GM19328 (cell line): ENCODE measurements at regions not wholly inside any gene's neighbourhood (a gene's known extent, or its start where the extent isn't known, plus 50 kb on each side); places are given as distances from the start of the nearest gene placed in this dataset.
A peak's percentile ranks its signal among the peaks of the same experiment; 100 is the strongest.
"Not testable (repeated sequence)": the region's sequence is repeated elsewhere in the genome, so short reads cannot be mapped to it uniquely, and the experiment has no call there.

Source experiments
- ATAC-seq: cut with Tn5 transposase; IDR thresholded peaks from one replicate; pipeline ENCODE4 v1.9.1; 2021; ENCODE audit warnings: mild to moderate bottlenecking, moderate library complexity; ENCODE audit not compliant: unreplicated experiment

GRCh38 chr20:17837179-17837578 lies 131.4 kb downstream of the SNX5 start:
- ATAC-seq: no peak

- ATAC-seq: no peak
Observed at GRCh38 chr20:17836303-17836861, 132.2 kb downstream of the SNX5 start.

- no peak for ATAC-seq
Observed at GRCh38 chr20:17835934-17836300, 132.7 kb downstream of the SNX5 start.

DNA sequence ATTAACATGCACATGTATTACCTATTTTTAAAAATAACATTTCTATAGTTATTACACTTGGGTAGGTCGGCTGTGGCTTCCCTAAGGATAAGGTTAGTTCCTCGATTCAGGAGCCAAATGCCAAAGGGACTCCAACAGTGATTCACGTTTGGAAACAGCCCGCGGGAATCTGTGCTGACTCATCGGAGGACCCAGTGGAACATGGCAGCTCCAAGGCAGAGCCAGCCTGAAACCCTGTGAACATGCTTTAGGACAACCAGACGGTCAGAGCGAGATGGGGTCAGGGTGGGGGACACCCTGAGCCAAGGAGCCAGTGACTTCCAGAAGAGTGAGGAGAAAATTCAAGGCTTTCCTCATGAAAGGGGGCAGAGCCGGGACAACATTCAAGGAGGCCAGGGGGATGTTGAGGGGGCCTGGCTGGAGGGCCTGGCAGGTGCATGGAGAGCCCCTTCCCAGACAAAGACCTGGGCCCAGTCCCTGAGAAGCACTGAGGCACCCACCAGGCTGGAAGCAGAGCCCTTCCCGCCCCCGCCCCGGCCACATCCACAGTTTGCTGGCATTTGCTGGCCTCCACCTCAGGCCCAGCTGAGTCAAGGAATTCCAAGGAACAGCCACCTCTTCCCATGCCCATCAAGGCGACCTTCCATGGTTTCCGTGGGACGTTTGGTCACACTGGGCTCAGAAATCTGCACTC lies 133.2 kb downstream of the SNX5 start:
- no peak for ATAC-seq

DNA sequence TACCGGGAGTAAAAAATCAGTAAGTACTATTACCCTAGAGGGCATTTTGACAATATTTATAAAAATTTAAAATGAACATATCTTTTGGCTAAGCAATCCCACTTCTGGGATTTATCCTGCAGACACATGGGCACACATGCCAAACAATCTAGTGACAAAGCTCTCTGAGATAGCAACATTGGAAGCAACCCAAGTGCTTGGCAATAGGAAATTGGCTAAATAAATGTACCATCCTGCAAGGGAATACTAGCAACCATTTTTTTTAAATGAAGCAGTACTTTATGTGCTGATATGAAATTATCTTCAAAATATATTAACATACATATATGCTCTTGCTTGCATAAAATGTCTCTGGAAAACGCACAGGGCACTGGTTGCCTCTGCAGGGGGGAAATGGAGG lies 133.8 kb downstream of the SNX5 start:
- no peak for ATAC-seq

- no peak for ATAC-seq
Observed at GRCh38 chr20:17833036-17833674, 133.4 kb downstream of the BANF2 start.

DNA sequence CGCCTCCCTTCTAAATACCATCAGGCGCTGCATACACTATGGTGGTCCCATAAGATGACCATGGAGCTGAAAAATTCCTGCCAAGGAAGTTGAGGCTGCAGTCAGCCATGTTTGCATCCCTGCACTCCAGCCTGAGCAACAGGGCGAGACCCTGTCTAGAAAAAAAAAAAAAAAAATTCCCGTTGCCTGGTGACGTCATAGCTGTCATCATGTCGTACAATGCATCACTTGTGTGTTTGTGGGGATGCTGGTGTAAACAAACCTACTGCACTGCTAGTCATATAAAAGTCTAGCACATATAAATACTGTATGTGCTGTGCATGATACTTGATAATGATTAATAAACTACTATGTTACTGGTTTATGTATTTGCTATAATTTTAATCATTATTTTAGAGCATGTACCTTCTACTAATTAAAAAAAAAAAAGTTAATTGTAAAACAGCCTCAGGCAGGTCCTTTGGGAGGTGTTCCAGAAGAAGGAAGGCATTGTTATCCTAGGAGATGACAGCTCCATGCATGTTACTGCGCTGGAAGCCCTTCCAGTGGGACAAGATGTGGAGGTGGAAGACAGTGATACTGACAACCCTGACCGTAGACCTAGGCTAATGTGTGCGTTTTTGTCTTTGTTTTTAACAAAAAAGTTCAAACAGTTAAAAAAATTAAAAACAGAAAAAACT lies 132.6 kb downstream of the BANF2 start:
- no peak for ATAC-seq

DNA sequence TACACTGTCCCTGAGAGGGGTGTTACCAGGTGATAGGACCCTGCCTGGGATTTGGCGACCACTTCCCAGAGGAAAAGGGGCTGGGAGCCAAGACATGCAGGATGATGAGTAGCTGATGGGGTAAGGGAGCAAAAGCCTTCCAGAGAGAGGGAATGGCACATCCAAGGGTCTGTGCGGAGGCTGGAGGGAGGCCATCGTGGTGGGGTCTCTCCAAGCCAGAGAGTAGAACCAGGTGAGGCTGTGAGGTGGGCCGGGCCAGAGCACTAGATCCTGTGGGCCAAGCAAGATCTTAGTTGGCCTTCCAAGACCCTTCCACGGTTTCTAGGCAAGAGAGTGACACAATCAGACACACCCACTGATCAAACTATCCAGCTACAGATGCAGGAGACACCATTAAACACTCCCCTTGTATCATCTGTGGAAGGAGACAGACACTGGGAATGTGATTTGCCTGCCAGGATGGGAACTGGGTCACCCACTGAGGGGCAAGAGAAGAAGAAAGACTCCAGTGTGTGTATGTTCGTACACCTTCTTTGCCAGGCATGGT lies 128.9 kb downstream of the BANF2 start:
- no peak for ATAC-seq

DNA sequence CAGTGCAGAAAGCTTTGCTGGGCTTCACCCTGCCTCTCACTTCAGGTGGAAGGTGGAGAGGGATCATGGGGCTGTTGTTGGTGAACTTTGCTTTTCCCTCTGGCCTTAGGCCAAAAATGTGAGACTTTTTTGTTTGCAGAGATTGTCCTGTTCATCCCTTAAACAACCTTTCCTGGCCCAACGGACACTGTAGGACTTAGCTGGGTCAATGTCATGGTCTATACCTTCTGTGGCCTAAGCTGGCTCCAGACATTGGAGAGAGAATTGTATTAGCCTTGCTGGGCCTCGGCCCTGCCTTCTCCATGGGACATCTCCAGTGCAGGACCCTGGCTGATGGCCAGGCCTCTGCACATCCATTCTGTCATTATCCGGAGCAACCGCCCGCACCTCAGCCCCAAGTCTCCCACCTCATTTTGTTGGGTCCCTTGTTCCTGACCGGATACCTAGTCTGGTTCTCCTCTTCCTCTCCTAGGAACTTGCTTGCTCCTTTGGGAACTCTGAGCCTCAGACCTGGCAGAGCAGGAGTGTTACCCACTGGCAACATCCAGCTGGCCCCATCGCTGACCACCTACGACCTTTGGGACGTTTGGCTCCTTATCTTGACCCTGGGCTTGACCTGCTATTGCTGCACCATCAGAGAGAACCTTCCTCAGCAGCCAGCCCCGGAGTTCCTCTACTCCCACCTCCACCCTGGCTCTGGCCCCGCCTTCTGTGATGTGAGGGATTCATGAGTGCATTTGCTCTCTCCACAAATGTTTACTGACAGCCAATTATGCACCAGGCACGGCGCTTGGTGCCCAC lies 128.2 kb downstream of the BANF2 start:
- ATAC-seq: no peak

DNA sequence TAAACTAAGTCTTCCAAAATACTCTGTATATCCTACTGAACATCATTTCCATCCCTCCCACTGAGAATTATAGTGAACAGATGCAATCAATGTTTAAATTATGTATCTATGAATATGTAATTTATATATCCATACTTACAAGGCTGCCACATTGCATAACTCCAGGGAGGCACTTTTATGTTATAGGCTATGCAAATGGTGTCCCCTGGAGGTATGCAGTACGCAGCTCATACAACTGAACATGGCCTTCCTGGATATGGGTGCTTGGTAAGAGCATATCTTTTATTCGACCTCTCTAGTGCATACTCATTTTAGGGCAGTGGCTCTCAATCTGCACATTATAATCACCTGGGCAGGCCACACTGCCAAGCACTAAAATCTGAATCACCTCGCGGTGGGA lies 127.3 kb downstream of the BANF2 start:
- no peak for ATAC-seq

GRCh38 chr20:17825960-17826843 lies 126.4 kb downstream of the BANF2 start:
- peak; percentile 72 for ATAC-seq

GRCh38 chr20:17825252-17825959 lies 125.6 kb downstream of the BANF2 start:
- peak; percentile 16 for ATAC-seq

GRCh38 chr20:17824676-17825251 lies 125.0 kb downstream of the BANF2 start:
- no peak for ATAC-seq

DNA sequence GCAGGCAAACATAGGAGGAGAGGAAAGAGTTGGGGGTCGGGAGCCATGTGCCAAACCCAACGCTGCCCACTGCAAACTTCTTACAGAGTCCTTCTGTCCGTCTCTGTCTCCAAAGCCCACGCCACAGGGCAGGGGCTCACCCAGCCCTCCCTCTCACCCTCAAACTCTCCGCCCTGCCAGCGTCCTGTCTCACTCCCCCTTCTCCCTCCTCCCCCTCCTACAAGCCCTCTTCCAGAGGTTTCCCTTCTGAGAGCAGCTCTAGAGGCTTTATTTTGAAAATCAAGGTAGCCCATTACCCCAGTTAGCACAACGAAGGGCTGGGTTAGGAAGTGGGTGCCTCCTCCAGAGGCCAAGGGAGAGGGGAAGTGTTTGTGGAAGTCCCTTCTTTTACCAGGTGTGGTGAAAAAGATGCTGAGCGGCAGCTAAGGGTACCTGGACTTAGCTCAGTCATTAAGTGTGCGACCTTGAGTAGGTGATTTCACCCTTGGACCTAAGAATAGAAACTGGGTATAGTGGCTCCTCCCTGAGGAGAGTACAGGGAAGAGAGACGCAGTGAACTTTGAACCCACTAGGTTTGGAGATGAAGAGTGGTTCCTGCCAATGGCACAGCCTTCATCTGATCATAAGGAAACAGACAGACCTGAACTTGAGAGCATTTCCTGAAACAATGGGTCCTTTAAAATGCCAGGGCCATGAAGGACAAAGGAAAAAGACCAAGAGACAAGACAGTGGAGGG lies 123.8 kb downstream of the BANF2 start:
- ATAC-seq: no peak

DNA sequence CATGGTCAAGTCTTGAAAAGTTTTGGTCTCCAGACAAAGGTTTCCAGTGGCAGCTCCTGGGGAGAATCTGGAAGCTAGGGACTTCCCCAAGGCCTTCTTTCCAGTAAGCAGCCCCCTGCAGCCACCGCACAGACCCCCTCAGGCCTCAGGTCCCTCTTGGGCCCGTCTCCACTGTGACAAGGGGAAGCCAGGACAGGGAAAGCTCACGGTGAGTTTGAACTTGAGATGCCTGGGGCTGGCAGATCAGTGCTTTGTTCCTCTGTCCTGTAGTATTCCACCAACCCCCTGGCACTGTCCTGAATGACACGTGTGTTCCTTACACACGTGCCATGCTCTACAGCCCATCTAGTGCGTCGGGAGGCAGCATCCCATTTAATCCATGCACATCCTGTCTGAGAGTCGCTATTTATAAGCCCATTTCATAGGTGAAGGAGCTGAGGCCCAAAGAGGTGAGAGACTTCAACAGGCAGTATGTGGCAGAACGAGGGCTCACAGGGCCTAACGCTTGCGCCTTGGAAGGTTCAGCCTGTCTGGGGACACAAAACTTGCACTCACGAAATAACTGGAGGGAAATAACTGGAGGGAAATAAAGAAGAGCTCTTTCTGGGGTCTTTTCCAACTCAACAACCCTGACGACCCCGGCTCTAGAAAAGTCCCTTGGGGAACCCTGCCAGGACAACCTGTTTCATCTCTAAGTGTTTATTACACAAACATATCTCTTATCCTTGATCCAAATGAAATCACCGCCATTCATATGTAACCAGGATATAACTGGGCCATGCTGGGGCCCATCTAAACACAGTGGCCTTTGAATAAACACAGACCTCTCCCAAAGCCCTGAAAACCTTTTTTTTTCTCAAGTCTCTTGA lies 123.0 kb downstream of the BANF2 start:
- no peak for ATAC-seq

- no peak for ATAC-seq
Observed at GRCh38 chr20:17822039-17822438, 122.3 kb downstream of the BANF2 start.

- ATAC-seq: not testable (repeated sequence)
Observed at GRCh38 chr20:17821606-17822005, 121.8 kb downstream of the BANF2 start.
